ENCODE measurements at regions not wholly inside any gene's neighbourhood (a gene's known extent, or its start where the extent isn't known, plus 50 kb on each side); places are given as distances from the start of the nearest gene placed in this dataset.

GRCh38 chr4:99712530-99712929, 54.9 kb upstream of the C4orf54 start:
- DNase-seq (ENCODE audit: low read depth, low spot score) = no peak

GRCh38 chr4:99712099-99712498, 54.5 kb upstream of the C4orf54 start:
- no peak for DNase-seq (ENCODE audit: low read depth, low spot score)

- no peak for DNase-seq (ENCODE audit: low read depth, low spot score)
Measured at GRCh38 chr4:99711657-99712056, 54.0 kb upstream of the C4orf54 start.

- DNase-seq (ENCODE audit: low read depth, low spot score) = no peak
Measured at GRCh38 chr4:99710681-99711345, 53.2 kb upstream of the C4orf54 start.

GRCh38 chr4:99710020-99710419, 52.4 kb upstream of the C4orf54 start:
- DNase-seq (ENCODE audit: low read depth, low spot score) = no peak

GRCh38 chr4:99708551-99708950, 50.9 kb upstream of the C4orf54 start:
- DNase-seq (ENCODE audit: low read depth, low spot score) = no peak

Data from astrocyte of the hippocampus (primary cell).